Keratinocyte (primary cell): ENCODE measurements at regions not wholly inside any gene's neighbourhood (a gene's known extent, or its start where the extent isn't known, plus 50 kb on each side); places are given as distances from the start of the nearest gene placed in this dataset.

ENCODE experiments used
- DNase-seq: peaks from one replicate; pipeline ENCODE4 v3.0.0-alpha.2; 2011; ENCODE audit warnings: low read depth, missing footprints, low spot score
- FAIRE-seq: peaks from 2 replicates; lab custom pipeline; 2011; peaks lifted over from hg19 to GRCh38; lab: Jason Lieb, UNC
- H2AFZ ChIP-seq: 2 replicates; pipeline ENCODE4 v1.6.0; 2012; ENCODE audit warnings: low read length, control low read depth, inconsistent platforms; ENCODE audit not compliant: control insufficient read depth
- H3K27ac ChIP-seq: 2 replicates; pipeline ENCODE4 v1.5.1; 2011; ENCODE audit warnings: low read length; ENCODE audit not compliant: control insufficient read depth, insufficient read depth
- H3K27me3 ChIP-seq: 3 replicates; pipeline ENCODE4 v1.6.0; 2011; ENCODE audit warnings: low read length; ENCODE audit not compliant: control insufficient read depth, insufficient read depth; ENCODE audit errors: extremely low read depth
- H3K36me3 ChIP-seq, 2 experiments: 2 replicates in 1 of 2; 3 replicates in 1 of 2; pipeline ENCODE4 v1.5.1; 2011; ENCODE audit warnings: low read length in 2 of 2, mild to moderate bottlenecking in 1 of 2; ENCODE audit not compliant: control insufficient read depth in 2 of 2, insufficient read depth in 2 of 2; ENCODE audit errors: extremely low read depth in 1 of 2
- H3K4me1 ChIP-seq: 3 replicates; pipeline ENCODE4 v1.5.1; 2011; ENCODE audit warnings: low read length; ENCODE audit not compliant: control insufficient read depth, insufficient read depth; ENCODE audit errors: extremely low read depth
- H3K4me2 ChIP-seq: 3 replicates; pipeline ENCODE4 v1.6.0; 2011; ENCODE audit warnings: low read depth, low read length; ENCODE audit not compliant: control insufficient read depth, insufficient read depth; ENCODE audit errors: extremely low read depth
- H3K4me3 ChIP-seq, 3 experiments: fragments of 200-600 bp in 1 of 3; sonication (generic) in 1 of 3; 2 replicates in 2 of 3; 3 replicates in 1 of 3; pipeline ENCODE4 v1.5.1; 2011 to 2016; ENCODE audit warnings: low read length in 3 of 3, mild to moderate bottlenecking in 3 of 3, control low read depth in 2 of 3, inconsistent platforms in 1 of 3, low read depth in 1 of 3, mixed read lengths in 1 of 3, mixed run types in 1 of 3, moderate library complexity in 1 of 3; ENCODE audit not compliant: control insufficient read depth in 2 of 3, insufficient read depth in 2 of 3; ENCODE audit errors: extremely low read depth in 1 of 3
- H3K79me2 ChIP-seq: 2 replicates; pipeline ENCODE4 v1.6.0; 2012; ENCODE audit warnings: low read length; ENCODE audit not compliant: control insufficient read depth, insufficient read depth
- H3K9ac ChIP-seq: 3 replicates; pipeline ENCODE4 v1.6.0; 2011; ENCODE audit warnings: low read length; ENCODE audit not compliant: control insufficient read depth, insufficient read depth; ENCODE audit errors: extremely low read depth
- H3K9me1 ChIP-seq: 3 replicates; pipeline ENCODE4 v1.6.0; 2011; ENCODE audit warnings: low read length; ENCODE audit not compliant: control insufficient read depth, insufficient read depth; ENCODE audit errors: extremely low read depth
- H3K9me3 ChIP-seq: 2 replicates; pipeline ENCODE4 v1.5.1; 2012; ENCODE audit warnings: low read depth, low read length; ENCODE audit not compliant: control insufficient read depth
- H4K20me1 ChIP-seq: 3 replicates; pipeline ENCODE4 v1.6.0; 2011; ENCODE audit warnings: low read length; ENCODE audit not compliant: control insufficient read depth, insufficient read depth; ENCODE audit errors: extremely low read depth
- EZH2 ChIP-seq: IDR thresholded peaks from one replicate; pipeline ENCODE4 v1.6.1; 2012; ENCODE audit warnings: inconsistent platforms, mild to moderate bottlenecking, low read length, moderate library complexity
- dilution Hi-C: fragments of 300-500 bp; cut with MboI; formaldehyde crosslinking; loops from one replicate; pipeline ENCODE4 v1.7.0; 2020; ENCODE audit warnings: low sequenced_read_pairs; ENCODE audit not compliant: extremely low pct_ligation_motif_present
- TF ChIP-seq, protein P1 (sequence below), 3 experiments: IDR thresholded peaks in 1 of 3; conservative IDR thresholded peaks in 1 of 3; optimal IDR thresholded peaks in 1 of 3; 2 replicates in 2 of 3; 3 replicates in 1 of 3; pipeline versions ENCODE3 to v1.5.1; 2011; ENCODE audit warnings: low read length in 3 of 3, mild to moderate bottlenecking in 3 of 3, moderate library complexity in 2 of 3, control low read depth in 1 of 3, inconsistent platforms in 1 of 3; ENCODE audit not compliant: insufficient read depth in 2 of 3; ENCODE audit errors: extremely low read depth in 1 of 3

DNA sequence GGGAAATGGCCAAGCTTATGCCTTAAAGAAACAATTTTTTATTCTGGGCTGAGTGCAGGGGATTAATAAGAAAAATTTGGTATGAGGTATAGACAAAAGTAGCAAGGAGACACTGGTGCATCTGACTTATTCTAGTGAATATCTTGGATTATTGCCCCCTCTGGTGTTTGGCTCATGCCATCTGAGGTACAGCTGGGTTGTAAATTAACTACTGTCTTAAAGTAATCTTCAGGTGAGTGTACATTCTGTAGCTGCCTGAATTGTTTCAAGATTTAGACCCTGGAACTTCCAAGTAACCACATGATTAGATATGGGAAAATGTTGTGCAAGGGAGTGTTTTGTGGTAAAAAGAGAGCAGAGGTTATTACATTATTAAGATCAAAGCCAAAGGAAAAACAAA, 988.7 kb downstream of the FAM133A start:
- Histone ChIP-seq H3K36me3 (no peaks in the 10 kb centered on the region), H3K9me3 (no peaks in the 10 kb centered on the region), H3K27ac (no peak overlapping the region), H3K9me1 (no peaks in the 10 kb centered on the region), H3K27me3 (no peaks in the 10 kb centered on the region), H3K4me1 (no peaks in the 10 kb centered on the region), H3K4me2 (no peak overlapping the region), H3K9ac (no peak overlapping the region), H3K4me3 (no peak overlapping the region), H4K20me1 (no peaks in the 10 kb centered on the region), H2AFZ (no peak overlapping the region), H3K79me2 (no peaks in the 10 kb centered on the region)
- DNase-seq (no peak), FAIRE-seq (no peak)
- dilution Hi-C loops, result no loop called here
- TF ChIP-seq, protein P1, sequence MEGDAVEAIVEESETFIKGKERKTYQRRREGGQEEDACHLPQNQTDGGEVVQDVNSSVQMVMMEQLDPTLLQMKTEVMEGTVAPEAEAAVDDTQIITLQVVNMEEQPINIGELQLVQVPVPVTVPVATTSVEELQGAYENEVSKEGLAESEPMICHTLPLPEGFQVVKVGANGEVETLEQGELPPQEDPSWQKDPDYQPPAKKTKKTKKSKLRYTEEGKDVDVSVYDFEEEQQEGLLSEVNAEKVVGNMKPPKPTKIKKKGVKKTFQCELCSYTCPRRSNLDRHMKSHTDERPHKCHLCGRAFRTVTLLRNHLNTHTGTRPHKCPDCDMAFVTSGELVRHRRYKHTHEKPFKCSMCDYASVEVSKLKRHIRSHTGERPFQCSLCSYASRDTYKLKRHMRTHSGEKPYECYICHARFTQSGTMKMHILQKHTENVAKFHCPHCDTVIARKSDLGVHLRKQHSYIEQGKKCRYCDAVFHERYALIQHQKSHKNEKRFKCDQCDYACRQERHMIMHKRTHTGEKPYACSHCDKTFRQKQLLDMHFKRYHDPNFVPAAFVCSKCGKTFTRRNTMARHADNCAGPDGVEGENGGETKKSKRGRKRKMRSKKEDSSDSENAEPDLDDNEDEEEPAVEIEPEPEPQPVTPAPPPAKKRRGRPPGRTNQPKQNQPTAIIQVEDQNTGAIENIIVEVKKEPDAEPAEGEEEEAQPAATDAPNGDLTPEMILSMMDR (optimal IDR thresholded peaks at IDR 0.05 in 1 of 3, IDR thresholded peaks at IDR 0.05 in 1 of 3, conservative IDR thresholded peaks at IDR 0.05 in 1 of 3; ENCODE audit: extremely low read depth in 1 of 3, insufficient read depth in 2 of 3, low read length in 3 of 3), result peak in 1 of 3 experiments; percentile 25
- TF ChIP-seq EZH2, result no peak

DNA sequence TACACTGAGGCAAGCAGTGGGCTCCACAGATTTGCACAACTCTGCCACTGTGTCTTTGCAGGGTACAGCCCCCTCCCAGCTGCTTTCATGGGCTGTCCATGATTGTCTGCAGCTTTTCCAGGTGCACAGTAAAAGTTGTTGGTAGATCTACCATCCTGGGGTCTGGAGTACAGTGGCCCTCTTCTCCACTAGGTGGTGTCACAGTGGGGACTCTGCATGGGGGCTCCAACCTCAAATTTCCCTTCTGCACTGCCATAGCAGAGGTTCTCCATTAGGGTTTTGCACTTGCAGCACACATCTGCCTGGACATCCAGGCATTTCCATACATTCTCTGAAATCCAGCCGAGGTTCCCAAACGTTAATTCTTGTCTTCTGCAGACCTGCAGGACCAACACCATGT, 1002.3 kb downstream of the FAM133A start:
- no peak for DNase-seq
- no peaks in the 10 kb centered on the region for H3K27me3 ChIP-seq
- dilution Hi-C loops, result no loop called here
- no peak overlapping the region for H3K4me2 ChIP-seq
- no peak overlapping the region for H2AFZ ChIP-seq
- H3K27ac ChIP-seq, result no peak overlapping the region
- H3K9me3 ChIP-seq, result no peaks in the 10 kb centered on the region
- H3K9ac ChIP-seq, result no peak overlapping the region
- FAIRE-seq, result no peak
- no peak overlapping the region for H3K4me3 ChIP-seq
- TF ChIP-seq EZH2, result no peak
- TF ChIP-seq, protein P1 (optimal IDR thresholded peaks at IDR 0.05 in 1 of 3, IDR thresholded peaks at IDR 0.05 in 1 of 3, conservative IDR thresholded peaks at IDR 0.05 in 1 of 3; ENCODE audit: extremely low read depth in 1 of 3, insufficient read depth in 2 of 3, low read length in 3 of 3), result no peak
- no peaks in the 10 kb centered on the region for H3K4me1 ChIP-seq
- no peaks in the 10 kb centered on the region for H3K79me2 ChIP-seq
- no peaks in the 10 kb centered on the region for H4K20me1 ChIP-seq
- H3K36me3 ChIP-seq, result no peaks in the 10 kb centered on the region
- no peaks in the 10 kb centered on the region for H3K9me1 ChIP-seq
